ENCODE measurements at regions not wholly inside any gene's neighbourhood (a gene's known extent, or its start where the extent isn't known, plus 50 kb on each side); places are given as distances from the start of the nearest gene placed in this dataset.
"Not testable (repeated sequence)": the region's sequence is repeated elsewhere in the genome, so short reads cannot be mapped to it uniquely, and the experiment has no call there.

GRCh38 chr1:172717722-172718465, 59.0 kb downstream of the FASLG start:
- no peak for DNase-seq (ENCODE audit: low read depth, low spot score)

- DNase-seq (ENCODE audit: low read depth, low spot score) = no peak
Observed at GRCh38 chr1:172719066-172719627, 60.2 kb downstream of the FASLG start.

DNA sequence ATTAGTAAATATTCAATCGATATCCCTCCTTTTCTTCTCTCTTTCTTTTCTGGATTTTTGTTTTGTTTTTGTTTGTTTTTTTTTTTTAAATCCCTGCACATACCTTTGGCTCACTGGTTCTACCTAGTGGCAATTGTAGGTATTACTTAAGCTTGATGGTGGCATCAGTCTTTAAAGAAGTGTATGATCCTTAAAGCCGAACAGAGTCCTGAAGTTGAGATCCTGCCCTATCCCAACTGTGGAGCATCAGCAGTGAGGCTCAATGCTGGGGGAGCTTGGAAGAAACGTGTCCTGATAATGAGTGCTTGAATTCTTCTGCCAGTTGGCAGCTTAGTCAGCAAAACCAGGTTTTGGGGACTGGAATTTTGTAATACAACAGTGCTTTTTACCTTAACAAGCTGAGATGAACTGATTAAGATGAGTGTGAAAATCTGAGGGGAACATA, 60.8 kb downstream of the FASLG start:
- peak; percentile 34 for DNase-seq (ENCODE audit: low read depth, low spot score)

DNA sequence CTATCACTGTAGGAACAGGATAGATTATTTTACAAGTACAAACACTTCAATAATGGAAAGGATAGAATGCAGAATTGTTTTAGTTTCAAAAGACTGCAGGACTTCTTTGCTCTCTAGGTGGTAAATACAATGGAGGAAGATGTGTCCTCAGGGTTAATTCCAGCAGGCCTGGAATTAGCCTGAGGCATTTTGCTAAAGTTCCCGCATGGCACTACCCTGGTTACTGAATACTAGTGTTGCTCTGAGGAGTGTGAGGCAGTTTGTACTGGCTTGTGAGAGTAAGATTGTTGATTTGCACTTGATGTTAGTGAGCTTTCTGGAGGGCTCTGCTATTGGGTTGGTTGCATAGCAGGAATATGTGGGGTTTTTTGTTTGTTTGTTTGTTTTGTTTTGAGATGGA, 61.4 kb downstream of the FASLG start:
- peak; percentile 84 for DNase-seq (ENCODE audit: low read depth, low spot score)

DNA sequence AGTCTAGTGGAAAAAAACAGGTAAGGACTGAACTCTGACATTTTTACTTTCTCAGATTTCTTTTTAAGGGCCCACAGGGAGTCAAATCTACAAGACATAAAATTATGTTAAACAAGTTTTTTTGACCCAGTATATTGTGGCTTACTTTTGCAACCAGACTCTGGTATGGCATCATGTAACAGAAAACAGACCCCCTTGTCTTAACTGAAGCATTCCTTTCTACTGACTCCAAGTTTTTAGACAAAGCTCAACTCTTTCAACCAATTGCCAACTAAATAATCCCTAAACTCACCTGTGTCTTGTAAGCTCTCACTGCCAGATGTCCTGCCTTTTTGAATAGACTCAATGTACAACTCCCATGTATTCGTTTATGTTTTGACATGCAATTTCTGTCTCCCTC, 64.3 kb downstream of the FASLG start:
- no peak for DNase-seq (ENCODE audit: low read depth, low spot score)

DNA sequence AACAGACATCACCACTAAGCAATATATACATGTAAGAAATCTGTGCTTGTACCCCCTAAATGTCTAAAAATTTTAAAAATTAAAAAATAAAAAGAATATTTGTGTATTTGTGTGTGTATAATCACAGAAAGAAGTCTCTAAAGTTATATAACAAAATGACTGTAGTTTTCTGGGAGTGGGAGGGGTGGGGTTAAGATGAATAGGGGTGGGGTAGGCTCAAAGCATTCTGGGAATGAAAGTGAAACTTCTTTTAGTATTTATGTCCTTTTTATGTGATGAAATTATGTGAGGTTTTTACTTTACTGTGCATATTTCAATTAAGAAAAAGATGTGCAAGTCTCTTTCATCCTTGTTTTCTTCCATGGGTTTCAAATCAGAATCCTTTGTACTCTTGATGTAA, 65.3 kb downstream of the FASLG start:
- no peak for DNase-seq (ENCODE audit: low read depth, low spot score)

GRCh38 chr1:172724765-172725613, 66.1 kb downstream of the FASLG start:
- DNase-seq (ENCODE audit: low read depth, low spot score) = no peak

GRCh38 chr1:172726740-172727139, 67.8 kb downstream of the FASLG start:
- no peak for DNase-seq (ENCODE audit: low read depth, low spot score)

GRCh38 chr1:172727275-172727857, 68.5 kb downstream of the FASLG start:
- DNase-seq (ENCODE audit: low read depth, low spot score) = no peak

DNA sequence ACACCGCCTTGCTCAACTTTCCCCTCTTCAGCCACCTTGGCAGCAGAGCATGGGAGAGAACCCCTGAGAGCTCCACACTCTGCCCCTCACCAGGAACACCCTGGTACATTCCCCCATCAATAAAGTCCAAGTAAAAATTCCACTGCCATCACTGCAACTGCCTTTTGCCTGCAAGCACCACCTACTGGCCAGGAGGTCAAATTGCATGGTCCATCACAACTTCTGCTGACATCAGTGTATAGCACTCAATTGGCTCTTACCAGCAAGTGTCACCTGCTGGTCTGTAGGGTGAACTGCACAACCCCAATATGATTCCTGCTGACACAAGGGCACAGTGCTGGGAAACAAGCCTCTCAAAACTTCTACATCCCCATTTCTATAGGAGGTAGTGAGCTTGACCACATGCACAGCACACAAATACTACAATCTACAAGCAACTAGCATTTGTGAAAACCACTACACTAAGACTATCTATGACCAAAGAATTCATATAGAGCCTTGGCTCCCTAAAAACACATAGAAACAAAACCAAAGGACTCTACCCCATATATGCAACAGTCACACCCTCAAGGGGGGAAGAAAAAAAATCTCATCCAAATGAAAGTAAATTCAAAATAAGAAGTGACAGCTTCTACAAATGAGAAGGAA, 69.2 kb downstream of the FASLG start:
- peak; percentile 76 for DNase-seq (ENCODE audit: low read depth, low spot score)

- not testable (repeated sequence) for DNase-seq (ENCODE audit: low read depth, low spot score)
Observed at GRCh38 chr1:172728705-172729104, 69.8 kb downstream of the FASLG start.

DNA sequence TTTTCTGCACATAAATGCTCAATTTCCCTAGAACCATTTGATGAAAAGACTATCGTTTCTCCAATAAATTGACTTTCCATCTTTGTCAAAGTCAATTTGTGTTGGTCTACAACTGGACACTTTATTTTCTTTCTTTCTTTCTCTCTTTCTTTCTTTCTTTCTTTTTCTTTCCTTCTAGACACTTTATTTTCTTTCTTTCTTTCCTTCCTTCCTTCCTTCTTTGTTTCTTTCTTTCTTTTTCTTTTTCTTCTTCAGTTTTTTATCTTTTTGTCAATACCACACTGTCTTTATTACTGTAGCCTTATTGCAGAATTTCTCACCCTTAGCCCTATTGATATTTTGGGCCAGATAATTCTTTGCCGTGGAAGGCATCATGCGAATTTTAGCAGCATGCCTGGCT, 73.5 kb downstream of the FASLG start:
- DNase-seq (ENCODE audit: low read depth, low spot score) = no peak

DNA sequence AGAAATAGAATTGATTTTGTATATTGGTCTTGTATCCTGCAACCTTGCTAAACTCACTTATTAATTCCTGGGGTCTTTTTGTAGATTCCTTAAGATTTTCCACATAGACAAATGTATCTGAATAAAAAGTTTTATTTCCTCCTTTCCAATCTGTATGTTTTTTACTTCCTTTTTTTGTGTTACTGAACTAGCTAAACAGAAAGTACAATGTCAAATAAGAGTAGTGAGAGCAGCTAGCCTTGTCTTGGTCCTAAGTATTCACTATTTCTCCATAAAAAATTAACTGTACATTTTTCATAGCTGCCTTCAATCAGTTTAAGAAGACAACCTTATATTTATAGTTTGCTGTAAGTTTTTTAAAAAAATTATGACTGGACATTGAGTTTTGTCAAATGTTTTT, 74.9 kb downstream of the FASLG start:
- no peak for DNase-seq (ENCODE audit: low read depth, low spot score)

GRCh38 chr1:172738389-172738788, 79.5 kb downstream of the FASLG start:
- no peak for DNase-seq (ENCODE audit: low read depth, low spot score)

DNA sequence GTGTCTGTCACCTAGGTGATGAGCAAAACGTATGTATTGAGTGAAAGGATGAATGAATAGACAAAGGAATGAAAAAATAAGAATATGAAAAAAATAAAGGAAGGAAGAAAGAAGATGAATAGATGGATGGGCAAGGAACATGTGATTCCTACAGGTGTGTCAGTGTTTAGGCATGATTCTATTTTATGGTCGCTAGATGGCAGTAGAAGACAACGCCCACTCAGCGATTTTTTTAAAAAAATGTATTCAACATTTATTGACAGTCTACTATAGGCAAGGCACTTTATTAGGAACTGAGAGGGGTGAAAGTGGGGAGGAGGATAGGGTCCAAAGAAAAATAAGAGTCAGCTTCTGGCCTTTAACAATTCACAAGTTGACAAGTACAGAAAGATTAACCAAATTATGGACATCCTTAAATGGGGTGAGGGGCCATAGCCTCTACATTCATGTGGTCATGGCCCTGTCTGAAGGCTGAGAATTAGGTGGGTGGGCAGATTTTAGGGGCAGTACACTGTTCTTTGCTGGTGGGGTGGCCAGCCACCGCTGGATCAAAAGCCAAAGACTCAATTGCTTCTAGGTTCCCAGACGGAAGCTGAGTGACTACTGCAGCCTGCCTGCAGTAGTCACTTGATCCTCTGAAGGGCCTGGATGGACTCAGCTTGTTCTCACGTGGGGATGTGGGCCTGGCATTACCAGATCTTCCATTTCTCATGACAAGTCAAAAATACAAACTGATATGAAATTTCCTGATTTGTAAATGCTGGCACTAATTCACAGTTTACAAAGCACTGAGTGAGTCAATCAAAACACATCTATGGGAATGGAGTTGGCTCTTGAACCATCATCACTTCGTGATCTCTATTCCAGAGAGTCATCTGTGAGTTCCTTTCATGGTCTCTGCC, 83.9 kb downstream of the FASLG start:
- DNase-seq (ENCODE audit: low read depth, low spot score) = no peak

DNA sequence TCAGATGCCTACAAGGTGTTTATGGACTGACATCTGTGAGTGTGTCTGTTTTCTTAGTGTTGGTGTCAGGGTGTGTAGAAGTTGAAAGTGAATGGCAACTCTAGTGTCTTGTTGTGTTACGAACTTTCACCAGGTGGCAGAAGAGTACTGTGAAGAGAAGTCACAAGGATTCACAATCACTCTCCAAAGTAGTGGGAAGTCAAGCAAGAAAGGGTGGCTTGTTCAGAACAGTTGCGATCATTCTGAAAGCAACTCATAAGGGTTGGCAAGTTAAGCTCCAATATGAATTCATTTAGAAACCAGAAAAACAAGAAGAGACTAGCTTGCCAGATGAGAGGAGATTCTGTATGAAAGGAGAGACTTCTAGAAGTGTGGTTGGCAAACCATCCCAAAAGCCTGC, 86.1 kb downstream of the FASLG start:
- DNase-seq (ENCODE audit: low read depth, low spot score) = peak; percentile 35

DNA sequence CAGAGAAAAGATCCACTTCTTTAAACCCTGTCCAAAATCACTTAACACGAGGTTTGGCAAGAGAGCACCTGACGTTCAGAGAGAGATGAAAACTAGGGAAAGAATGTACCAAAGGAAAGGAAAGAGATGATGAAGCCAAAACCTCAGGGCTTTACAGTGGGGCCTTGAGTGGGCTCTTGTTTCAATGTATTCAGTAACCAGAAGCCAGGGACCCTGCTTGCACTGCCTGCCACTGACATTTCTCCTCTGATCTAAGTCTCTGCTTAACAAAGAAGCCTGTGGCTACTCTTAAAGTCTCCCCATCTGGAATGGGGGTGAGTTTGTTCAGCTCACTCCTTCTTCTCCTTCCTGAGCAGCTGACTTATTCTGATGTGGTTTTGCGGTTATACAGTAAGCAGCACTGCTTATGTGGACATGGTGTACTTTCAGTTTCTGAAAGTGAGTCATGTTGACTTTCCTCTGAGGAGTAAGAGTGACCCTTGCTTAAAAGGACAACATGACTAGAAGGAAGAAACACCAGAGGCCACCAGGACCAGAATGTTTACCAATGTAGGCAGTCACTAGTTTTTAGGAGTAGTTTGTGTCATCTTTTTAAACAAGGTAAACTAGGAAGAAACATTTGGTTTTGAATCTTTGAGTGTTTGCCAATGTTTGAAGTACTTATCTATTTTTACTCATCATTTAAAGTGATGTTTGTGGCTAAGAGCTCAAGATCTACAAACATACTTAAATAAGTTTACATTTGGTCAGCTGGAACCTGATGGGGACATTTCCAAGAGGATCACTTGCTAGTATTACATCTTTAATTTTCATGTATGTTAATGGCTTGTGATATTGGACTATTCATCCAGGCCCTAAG, 87.4 kb downstream of the FASLG start:
- DNase-seq (ENCODE audit: low read depth, low spot score) = no peak

DNA sequence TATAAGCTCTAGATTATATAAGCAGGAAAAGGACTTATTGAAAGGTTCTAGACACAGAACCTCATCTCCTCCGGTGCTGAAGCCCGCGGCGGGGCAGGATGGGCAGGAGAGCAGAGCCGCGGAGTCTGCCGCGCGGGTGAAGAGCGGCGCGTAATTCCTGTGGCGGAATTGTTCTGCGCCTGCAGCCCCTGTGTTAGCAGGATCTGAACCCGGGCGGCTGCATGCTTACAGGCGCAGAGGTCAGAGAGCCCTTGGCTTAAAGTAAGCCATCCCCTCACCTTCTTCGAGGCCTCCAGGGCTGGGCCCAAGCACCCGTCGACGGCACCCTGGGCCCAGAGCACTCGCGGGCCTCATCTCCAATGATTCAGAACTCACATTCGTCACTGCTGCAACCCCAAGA, 89.3 kb downstream of the FASLG start:
- DNase-seq (ENCODE audit: low read depth, low spot score) = no peak

DNA sequence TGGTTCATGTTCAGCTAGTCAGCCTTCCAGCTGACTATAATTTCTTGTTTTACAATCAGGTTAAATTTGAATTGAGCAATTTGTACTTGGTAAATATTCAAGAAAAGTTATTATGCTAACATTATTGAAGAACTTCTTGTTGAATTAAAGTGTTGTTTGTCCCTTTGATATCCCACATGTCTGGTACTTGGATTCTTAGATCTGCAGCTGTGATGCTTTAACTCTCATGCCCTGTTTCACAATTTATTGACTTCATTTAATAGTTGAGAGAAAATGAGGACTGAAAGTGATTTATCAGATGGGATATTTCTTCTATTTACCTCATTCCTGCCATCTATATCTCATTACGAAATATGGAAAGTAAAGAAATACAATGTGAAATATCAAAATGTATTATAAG, 92.8 kb downstream of the FASLG start:
- no peak for DNase-seq (ENCODE audit: low read depth, low spot score)

DNA sequence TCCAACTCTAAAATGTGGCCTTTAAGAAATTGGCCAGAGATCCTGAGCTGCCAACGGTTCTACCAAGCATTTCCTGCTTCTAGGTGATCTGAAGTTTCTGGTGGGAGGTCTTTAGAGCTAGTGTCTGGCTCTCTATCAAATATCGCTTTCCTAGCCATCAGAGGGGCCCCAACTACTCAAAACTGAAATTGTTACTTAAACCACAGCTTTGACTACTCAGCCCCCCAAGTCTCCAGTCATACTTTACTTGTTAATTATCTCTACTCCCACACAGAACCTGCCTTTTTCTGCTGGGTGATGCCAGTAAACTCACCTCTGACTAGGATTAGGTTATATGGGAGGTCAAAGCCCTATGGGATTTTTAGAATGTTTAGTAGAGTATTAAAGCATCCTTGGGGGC, 95.1 kb downstream of the FASLG start:
- DNase-seq (ENCODE audit: low read depth, low spot score) = no peak

Measured in ELF-1 (cell line).